C4-2B (cell line): ENCODE measurements at regions not wholly inside any gene's neighbourhood (a gene's known extent, or its start where the extent isn't known, plus 50 kb on each side); places are given as distances from the start of the nearest gene placed in this dataset.

ENCODE experiments used
- CTCF ChIP-seq: fragments of 450-650 bp; conservative IDR thresholded peaks from 2 replicates; pipeline ENCODE4 v1.5.1; 2017; ENCODE audit warnings: mild to moderate bottlenecking
- ZFX ChIP-seq: fragments of 450-650 bp; IDR thresholded peaks from 2 replicates; pipeline ENCODE4 v1.6.1; 2017

- TF ChIP-seq CTCF: no peak
- TF ChIP-seq ZFX: no peak
Observed at GRCh38 chrX:104513162-104513561, 52.8 kb upstream of the IL1RAPL2 start.
